ENCODE measurements at regions not wholly inside any gene's neighbourhood (a gene's known extent, or its start where the extent isn't known, plus 50 kb on each side); places are given as distances from the start of the nearest gene placed in this dataset.

GRCh38 chr17:37802061-37802595 lies 57.3 kb upstream of the HNF1B start:
- DNase-seq (ENCODE audit: low spot score) = no peak
- intact Hi-C loops (cut with DNase I) = no loop called here

- intact Hi-C loops (cut with DNase I) = no loop called here
- DNase-seq (ENCODE audit: low spot score) = no peak
Observed at GRCh38 chr17:37801171-37801570, 56.3 kb upstream of the HNF1B start.

GRCh38 chr17:37797206-37797605 lies 52.3 kb upstream of the HNF1B start:
- intact Hi-C loops (cut with DNase I) = no loop called here
- DNase-seq (ENCODE audit: low spot score) = no peak

GRCh38 chr17:37796076-37796475 lies 51.2 kb upstream of the HNF1B start:
- no peak for DNase-seq (ENCODE audit: low spot score)
- intact Hi-C loops (cut with DNase I) = no loop called here
